GM21381 (cell line): ENCODE measurements at regions not wholly inside any gene's neighbourhood (a gene's known extent, or its start where the extent isn't known, plus 50 kb on each side); places are given as distances from the start of the nearest gene placed in this dataset.
"Not testable (repeated sequence)": the region's sequence is repeated elsewhere in the genome, so short reads cannot be mapped to it uniquely, and the experiment has no call there.

Experiments used
- ATAC-seq: cut with Tn5 transposase; IDR thresholded peaks from one replicate; pipeline ENCODE4 v1.9.1; 2021; ENCODE audit warnings: mild to moderate bottlenecking, moderate library complexity; ENCODE audit not compliant: unreplicated experiment

DNA sequence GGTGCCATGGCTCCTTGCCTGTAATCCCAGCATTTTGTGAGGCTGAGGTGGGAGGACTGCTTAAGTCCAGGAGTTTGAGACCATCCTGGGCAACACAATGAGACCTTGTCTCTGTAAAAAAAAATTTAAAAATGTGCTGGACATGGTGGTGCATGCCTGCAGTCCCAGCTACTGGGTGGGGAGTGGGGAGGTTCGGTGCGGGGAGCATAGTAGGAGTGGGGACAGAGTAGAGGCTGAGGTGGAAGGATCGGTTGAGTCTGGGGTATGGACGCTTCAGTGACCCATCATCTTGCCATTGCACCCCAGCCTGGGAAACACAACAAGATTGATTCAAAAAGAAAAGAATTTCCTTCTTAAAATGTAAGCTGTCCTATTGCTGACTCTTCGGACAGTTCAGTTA is 1490.0 kb upstream of the GBE1 start:
- no peak for ATAC-seq

DNA sequence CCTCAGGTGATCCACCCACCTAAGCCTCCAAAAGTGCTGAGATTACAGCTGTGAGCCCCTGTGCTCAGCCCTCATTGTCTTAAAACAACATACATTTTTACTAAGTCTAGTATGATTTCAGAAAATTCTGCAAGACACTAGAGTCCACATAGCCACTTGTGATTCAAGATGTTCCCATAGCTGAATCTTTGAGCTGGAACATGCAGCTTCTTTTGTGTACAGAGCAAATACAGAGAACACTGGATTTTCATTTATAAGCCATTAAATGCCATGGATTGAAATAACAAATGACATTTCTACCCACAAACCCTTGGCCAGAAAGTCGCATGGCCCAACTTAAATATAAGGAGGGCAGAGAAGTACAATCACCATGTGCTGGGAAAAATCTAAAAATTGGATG is 1489.2 kb upstream of the GBE1 start:
- ATAC-seq: no peak

DNA sequence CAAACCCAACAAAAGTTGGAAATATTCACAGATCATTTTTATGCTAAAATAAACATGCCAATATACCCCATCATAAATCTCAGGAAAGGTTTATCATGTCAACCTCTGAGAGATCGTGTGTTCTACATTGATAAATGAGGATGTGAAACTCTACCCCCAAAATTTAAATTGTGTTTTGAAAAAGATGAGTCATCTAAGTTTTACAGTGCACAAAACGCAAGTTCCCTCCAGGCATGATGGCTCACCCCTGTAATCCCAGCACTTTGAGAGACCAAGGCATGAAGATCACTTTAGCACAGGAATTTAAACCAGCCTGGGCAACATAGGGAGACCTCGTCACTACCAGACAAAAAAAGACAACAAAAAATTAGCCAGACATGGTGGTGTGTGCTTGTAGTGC is 1487.0 kb upstream of the GBE1 start:
- ATAC-seq: no peak

DNA sequence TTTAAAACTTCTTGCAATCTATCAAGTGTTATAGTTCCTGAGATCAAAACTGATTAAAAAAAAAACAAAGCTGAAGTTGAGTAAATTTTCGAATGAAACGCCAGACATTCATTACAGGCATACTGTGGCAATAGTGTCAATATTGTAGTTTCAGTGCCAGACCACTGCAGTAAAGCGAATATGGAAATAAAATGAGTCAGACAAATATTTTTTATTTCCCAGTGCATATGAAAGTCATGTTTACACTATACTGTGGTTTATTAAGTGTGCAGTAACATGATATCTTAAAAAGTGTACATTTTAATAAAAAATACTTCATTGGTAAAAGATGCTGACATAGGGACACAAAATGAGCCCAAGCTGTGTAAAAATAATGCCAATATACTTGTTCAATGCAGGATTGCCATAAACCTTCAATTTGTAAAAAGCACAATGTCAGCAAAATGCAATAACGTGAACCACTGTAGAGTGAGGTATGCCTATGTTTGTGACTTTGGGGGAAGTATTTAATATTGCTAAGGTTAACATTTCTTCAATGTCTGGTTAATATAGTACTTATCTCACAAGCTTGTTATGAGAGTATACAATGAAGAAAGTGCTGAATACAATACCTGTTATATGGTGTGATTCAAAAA is 1473.9 kb upstream of the GBE1 start:
- ATAC-seq: no peak

DNA sequence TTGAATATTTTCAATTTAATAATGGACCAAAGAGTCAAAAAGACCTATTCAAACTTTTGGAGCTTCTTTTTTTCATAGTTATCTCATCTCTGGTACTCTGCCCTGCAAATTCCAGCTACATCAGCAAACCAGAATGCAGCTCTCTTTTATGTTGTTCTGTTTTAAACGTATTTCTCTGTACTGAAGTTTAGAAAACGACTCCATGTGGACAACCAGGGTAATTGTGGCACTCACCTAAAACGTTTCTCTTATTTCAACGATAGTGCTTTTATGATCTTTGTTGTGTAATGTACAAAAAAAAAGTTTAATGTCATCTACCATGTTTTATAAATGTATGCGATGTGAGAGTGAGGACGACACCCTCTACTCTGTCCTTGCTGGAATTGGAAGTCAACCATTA is 1472.3 kb upstream of the GBE1 start:
- no peak for ATAC-seq

DNA sequence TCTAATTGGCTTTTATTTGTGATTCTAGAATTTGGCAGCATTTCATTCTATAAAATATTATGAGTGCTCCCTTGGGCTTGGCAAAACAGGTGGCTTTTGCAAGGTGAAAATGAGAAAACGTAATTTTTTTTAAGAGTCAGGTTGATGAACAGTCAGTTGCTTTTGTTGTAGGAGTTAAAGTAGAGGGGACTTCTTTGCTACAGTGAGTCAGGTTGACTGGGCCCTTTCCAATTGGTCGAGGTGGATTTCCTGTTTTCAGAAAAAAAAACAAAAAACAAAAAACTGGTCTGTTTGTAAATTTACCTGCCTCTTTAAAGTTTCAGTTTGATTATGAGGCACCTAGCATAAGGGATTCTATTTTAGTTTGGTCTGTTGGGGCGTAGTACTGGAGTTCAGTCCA is 1469.4 kb upstream of the GBE1 start:
- ATAC-seq: no peak

DNA sequence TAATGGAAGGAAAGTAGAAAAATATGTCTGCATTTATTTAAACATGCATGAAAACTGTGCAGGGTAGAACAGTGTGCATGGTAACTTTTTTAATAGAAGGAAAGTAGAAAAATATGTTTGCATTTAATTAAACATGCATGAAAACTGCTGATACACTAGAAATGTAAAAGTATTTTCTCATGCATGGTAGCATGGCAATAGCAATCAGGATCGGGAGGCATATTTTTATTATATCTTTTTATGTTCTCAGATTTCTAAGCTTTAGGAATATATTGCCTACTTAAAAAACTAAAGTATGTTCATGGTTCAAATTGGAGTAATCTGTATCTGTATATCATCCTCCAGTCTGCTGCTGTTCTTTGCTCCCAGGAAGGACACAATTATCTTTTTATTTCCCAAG is 1468.9 kb upstream of the GBE1 start:
- no peak for ATAC-seq

DNA sequence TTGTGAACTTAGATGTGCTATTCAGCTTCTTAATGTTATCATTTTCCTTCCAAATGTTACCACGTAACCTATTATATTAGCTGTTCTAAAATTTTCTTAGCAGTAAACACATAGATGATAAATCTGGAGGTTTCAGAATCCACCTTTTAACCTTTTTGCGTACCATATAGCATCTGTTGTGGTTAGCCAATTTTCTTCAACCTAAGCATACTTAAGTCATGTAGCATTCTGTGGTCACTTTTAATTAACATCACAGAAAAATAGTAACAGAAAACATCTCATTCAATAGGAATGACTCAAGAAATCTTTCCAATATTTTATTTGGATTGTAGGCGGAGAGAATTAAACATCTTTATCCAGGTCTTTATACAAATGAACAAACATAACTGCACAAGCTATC is 1465.3 kb upstream of the GBE1 start:
- no peak for ATAC-seq

DNA sequence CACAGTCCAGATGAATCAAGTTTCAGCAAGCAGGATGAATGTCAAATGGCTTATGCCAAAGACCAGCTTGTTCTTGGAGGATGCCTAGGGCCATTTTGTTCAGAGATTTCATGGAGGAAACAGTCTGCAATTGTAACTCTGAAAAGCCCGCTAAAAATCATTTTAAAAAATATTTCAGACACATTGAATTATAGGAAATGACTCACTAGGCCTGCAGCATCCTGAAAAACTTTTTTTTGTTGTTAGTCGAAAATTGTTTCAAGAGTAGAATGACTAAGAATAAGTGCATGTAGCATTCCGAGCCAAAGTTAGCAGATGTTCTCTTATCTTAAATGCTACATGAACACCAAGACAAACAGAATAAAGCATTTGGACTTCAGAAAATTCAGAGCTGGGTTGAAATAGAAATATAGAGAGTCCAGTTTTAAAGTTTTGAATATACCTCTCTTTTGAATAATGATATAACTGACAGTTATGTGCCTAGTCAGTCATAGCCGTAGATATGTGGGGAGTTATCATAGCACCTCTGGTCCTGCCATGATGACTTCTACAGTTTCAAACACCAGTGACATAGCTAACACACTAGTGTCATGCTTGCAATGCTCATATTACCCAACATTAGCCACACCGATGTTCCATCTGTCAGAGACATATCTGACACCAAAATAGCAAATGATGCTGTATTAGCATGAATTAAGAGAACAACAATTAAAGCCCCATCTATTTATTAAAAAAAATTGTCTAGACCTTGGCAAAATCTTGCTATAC is 1462.8 kb upstream of the GBE1 start:
- no peak for ATAC-seq

DNA sequence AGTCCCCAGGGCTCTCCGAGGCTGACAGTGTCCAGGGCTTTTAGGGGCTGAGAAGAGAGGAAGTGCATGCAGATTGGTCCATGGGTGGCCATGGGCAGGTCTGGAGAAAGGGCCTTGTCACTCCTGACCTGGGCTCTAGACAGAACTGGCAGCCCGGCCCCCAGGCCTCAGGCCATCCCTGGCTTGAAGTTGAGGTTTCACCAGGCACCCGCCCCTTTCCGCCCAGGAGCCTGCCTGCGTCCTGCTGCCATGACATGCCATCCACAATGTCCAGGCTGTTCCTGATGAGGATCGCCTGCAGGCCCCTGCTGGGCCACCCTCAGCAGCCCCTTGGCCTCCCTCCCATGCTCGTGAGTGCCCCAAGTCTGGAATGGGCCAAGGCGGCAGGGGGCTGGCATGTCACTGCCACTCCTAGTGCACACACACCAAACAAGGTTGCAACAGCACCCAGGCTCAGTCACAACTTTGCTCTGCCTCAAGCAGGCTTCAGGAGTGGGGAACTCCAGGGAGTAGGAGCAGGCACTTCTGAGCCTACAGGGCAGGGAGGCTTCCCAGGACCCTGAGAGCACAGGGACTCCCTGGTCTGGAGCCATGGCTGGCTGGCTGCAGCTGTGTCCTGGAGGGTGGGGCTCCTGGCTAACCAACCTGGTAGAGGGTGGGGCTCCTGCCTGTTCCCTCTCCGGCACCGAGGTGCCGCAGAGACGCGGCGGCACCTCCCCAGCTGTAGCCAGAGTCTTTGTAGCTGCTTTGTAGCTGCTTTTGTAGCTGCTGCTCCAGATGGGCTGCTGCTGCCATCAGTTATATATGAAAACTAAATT is 1457.1 kb upstream of the GBE1 start:
- ATAC-seq: no peak

DNA sequence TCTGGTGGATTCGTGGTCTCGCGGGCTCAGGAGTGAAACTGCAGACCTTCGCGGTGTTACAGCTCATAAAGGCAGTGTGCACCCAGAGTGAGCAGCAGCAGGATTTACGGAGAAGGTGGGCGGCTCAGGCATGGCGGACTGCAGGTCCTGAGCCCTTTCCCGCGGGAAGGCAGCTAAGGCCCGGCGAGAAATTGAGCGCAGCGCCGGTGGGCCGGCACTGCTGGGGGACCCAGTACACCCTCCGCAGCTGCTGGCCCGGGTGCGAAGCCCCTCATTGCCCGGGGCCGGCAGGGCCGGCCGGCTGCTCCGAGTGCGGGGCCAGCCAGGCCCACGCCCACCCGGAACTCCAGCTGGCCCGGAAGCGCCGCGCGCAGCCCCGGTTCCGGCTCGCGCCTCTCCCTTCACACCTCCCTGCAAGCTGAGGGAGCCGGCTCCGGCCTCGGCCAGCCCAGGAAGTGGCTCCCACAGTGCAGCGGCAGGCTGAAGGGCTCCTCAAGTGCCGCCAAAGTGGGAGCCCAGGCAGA is 1456.2 kb upstream of the GBE1 start:
- ATAC-seq: not testable (repeated sequence)

DNA sequence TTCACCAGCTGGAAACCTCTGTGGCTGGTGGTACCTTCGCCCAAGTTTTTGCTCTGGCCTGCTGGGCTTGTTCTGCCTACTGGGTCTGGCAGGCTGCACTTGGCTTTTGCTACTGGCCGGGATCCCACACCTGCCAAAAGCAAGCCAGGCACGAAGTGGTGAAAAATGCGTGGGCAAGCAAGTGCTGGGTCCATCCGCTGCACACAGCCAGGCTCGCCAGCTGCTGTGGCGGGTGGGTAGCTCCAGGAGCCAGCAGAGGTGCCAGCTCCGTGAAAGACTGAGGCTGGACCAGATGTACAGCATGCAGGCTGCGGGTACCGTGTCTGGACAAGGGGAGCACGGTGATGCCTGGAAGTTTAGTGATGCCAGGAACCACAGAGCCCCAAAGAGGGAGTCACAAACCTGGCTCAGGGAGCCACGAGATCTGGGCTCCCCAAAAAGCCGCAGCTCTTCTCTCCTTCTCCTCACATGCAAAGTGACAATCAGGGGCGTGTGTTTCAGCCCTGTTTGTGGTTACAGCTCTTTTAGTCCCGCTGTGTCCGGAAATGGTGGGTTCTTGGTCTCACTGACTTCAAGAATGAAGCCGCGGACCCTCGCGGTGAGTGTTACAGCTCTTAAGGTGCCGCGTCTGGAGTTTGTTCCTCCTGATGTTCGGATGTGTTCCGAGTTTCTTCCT is 1455.6 kb upstream of the GBE1 start:
- no peak for ATAC-seq

DNA sequence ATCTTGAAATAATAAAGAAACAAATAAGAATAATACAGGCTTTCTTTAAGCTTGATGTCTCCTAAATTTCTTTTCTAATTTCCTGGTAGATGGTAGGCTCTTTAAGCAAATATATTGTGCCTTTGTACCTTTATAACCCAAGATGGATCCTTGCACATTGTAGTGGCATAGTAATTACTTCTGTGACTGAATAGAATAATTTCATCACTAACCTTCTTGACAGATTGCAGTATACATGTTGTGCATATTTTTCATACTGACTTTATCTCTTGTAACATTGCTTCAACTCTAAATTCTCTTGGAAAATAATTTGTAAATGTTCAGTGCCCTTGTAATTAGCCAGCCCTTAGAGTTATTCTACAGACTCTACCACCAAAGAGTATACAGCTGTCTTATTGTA is 1433.8 kb upstream of the GBE1 start:
- ATAC-seq: no peak

DNA sequence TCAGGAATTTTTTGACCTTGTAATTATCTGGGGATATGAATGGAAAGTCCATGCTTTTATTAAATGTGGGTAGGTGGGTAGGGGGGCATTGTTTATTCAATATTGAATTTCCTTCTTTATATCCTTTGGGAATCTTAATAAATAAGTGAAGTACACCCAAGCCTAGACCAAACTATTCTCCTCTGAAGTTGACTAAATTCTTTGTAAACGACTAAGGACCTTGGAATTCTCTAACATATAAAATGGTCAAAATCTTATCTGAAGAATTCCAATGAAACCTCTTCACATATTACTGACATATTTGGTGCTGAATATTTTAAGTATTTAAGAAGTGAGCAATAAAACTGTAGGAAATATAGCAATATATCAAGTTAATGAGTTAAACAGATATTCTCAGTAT is 1432.1 kb upstream of the GBE1 start:
- ATAC-seq: no peak

DNA sequence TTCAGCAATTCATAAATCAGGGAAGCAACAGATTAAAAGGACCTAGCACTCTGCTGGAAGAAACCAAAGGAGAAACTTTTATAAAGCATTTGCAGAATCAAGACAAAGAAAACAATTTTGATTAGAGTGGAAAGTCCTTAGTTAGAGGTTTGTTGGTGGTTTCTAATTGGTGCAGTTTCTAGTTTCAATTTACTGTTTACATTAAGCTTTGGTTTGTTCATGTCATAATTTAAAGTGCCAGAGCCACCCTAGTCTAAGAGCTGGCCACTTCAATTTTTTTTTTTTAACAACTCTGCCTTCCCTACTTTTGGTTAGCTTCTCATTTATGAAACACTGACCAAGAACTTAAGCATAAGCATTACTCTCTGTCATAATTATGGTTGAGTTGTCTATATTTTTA is 1428.2 kb upstream of the GBE1 start:
- ATAC-seq: no peak

DNA sequence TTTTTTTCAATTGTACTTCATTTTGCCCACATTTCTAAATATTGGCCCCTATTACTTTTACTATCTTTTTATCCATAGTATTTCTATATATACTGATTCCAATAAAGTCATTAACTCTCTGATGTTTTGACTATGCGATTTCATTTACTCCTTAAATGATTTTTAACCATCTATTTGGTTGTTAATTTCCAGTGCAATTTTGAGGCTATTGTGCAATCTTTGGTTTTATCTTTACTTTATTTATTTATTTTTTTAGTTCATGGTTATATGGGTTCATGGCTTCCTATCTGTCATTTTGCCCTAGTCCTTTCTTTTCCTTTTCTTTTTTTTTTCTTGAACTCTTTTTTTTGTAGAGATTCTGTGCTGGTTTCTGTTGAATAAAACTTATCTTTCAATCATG is 1408.0 kb upstream of the GBE1 start:
- no peak for ATAC-seq

DNA sequence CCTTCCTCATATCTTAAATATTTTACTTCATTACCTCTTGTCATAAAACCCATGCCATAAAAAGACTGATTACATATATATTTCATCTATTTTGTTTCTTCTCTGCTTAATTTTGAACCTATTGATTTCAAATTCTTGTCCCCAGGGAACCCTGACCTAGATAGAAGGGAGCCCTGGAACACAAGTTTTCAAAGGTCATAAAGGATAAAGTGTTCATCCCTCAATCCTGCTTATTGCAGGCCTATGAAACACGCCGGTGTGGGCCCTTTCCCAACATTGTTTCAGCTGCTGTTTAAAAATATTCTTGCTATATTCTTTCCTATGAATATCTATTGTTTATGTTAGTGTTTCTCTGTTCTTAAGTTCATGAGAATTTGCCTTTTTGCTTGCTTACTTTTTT is 1389.5 kb upstream of the GBE1 start:
- ATAC-seq: no peak

DNA sequence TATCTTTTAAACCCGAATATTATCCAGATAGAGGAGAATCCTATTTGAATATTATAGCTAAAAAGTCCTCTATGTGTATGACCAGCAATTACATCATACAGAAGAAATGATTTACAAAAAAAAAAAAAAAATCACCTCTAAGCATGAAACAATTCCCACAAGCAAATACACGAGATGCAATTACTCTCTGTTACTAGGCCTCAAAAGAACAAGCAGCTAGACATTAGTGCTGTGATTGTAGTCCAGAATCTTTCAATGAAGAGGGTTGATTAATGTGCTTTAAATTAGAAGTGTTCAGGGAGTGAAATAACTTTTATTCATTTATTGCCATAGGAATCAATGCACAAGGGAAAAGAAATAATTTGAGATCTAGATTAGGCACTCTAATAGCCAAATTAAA is 1379.5 kb upstream of the GBE1 start:
- no peak for ATAC-seq

DNA sequence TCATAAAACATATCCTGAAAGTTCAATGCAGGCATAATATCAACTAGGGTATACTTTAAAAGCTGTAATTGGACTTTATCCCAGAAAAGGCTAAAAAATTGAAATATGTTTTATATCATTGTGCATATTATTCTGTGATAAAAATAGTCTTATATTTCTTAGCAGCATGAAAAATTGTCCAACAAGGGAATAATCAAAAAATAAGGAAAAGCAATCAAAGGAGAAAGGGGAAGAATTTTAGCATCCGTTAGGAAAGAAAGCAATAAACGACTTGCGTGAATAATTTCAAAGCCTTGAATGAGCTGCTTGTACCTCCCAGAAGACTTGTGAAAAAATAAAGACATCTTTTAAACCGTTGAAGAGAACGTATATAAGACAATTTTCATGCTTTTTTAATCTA is 1369.8 kb upstream of the GBE1 start:
- no peak for ATAC-seq

DNA sequence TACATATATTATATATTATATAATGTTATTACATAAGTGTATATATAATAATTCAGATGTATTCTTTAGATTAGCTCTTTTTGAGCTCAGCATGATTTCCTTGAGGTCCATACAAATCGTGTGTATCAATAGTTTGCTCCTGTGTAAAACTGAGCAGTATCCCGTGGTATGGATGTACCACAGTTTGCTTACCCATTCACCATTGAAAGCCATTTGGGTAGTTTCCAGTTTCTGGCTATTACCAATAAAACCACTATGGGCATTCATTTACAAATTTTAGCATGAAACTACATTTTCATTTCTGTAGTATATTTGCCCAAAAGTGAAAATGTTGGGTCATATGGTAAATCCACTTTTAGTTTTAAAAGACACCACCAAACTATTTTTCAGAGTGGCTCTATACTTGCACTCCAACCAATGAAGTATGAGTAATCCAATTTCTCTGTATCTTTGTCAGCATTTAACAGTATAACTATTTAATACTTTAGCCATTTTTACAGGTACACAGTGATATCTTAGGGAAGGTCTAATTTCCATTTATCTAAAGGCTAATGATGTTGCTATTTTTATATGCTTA is 1361.4 kb upstream of the GBE1 start:
- ATAC-seq: no peak

DNA sequence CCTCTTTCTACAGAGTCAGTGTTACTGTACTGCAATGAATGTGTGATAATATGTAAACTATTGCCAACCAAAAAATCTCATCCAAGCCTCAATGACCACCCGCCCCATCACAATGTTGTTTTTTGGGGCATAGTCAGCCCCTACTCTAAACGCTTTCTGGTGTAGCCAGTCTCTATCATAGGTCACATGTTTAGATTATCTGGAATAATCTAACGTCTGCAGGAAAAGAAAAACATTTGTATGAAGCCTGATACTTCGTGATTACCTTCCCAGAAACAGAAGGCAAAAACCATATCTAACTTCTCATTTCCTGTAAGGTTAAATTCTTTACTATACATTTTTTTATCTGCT is 1331.8 kb upstream of the GBE1 start:
- ATAC-seq: no peak
